ENCODE measurements at regions not wholly inside any gene's neighbourhood (a gene's known extent, or its start where the extent isn't known, plus 50 kb on each side); places are given as distances from the start of the nearest gene placed in this dataset.
"Not testable (repeated sequence)": the region's sequence is repeated elsewhere in the genome, so short reads cannot be mapped to it uniquely, and the experiment has no call there.

DNA sequence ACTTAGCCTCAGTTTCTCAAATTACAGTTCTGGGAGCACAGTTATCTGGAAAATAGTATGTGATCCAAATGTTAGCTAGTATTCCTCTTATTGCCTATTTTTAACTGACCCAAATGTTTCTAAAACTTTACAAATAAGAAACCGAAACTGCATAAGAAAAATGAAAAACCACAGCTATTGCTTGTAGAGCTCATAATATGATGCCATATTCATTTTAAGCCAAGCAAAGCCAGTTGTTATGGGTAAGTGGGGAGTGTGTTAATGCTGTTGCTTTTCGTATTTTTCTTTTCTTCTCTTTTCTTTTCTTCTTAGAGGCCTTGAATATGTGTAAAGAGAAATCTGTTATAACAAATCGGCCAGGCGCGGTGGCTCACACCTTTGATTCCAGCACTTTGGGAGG is 447.4 kb upstream of the TUSC1 start:
- Histone ChIP-seq H3K4me3 (ENCODE audit: insufficient read depth, low read length) (no peak overlapping the region), H3K4me2 (ENCODE audit: insufficient read depth, low read length) (no peak overlapping the region), H3K27ac (ENCODE audit: low read depth, low read length) (no peak overlapping the region), H3K27me3 (ENCODE audit: insufficient read depth, low read length) (no peaks in the 10 kb centered on the region), H3K9me3 (ENCODE audit: low read depth, low read length) (peaks cover 2% of the 10 kb centered on the region), H3K79me2 (ENCODE audit: insufficient read depth, low read length) (no peaks in the 10 kb centered on the region), H3K4me1 (ENCODE audit: insufficient read depth, low read length) (no peaks in the 10 kb centered on the region), H3K36me3 (ENCODE audit: insufficient read depth, low read length) (no peaks in the 10 kb centered on the region), H4K20me1 (ENCODE audit: insufficient read depth, low read length) (no peaks in the 10 kb centered on the region), H2AFZ (ENCODE audit: low read length) (no peak overlapping the region)
- DNase-seq (ENCODE audit: insufficient read length, low spot score, missing footprints): no peak
- TF ChIP-seq, protein P1, sequence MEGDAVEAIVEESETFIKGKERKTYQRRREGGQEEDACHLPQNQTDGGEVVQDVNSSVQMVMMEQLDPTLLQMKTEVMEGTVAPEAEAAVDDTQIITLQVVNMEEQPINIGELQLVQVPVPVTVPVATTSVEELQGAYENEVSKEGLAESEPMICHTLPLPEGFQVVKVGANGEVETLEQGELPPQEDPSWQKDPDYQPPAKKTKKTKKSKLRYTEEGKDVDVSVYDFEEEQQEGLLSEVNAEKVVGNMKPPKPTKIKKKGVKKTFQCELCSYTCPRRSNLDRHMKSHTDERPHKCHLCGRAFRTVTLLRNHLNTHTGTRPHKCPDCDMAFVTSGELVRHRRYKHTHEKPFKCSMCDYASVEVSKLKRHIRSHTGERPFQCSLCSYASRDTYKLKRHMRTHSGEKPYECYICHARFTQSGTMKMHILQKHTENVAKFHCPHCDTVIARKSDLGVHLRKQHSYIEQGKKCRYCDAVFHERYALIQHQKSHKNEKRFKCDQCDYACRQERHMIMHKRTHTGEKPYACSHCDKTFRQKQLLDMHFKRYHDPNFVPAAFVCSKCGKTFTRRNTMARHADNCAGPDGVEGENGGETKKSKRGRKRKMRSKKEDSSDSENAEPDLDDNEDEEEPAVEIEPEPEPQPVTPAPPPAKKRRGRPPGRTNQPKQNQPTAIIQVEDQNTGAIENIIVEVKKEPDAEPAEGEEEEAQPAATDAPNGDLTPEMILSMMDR (IDR thresholded peaks at IDR 0.05; ENCODE audit: extremely low read depth, low read depth, low read length): no peak

DNA sequence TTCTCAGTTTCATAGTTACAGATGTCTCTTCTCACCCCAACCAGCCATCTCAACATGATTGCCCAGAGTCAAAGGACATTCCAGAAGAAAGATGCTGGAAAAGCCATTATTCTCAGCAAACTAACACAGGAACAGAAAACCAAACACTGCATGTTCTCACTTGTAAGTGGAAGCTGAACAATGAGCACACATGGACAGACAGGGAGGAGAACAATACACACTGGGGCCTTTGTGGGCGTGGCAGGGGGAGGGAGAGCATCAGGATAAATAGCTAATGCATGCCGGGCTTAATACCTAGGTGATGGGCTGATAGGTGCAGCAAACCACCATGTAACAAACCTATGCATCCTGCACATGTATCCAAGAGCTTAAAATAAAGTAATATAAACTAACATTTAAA is 437.8 kb upstream of the TUSC1 start:
- not testable (repeated sequence) for H3K27ac ChIP-seq (ENCODE audit: low read depth, low read length); H2AFZ ChIP-seq (ENCODE audit: low read length); DNase-seq (ENCODE audit: insufficient read length, low spot score, missing footprints); H4K20me1 ChIP-seq (ENCODE audit: insufficient read depth, low read length); H3K27me3 ChIP-seq (ENCODE audit: insufficient read depth, low read length); H3K4me1 ChIP-seq (ENCODE audit: insufficient read depth, low read length); H3K36me3 ChIP-seq (ENCODE audit: insufficient read depth, low read length); H3K4me3 ChIP-seq (ENCODE audit: insufficient read depth, low read length); H3K9me3 ChIP-seq (ENCODE audit: low read depth, low read length); H3K4me2 ChIP-seq (ENCODE audit: insufficient read depth, low read length); H3K79me2 ChIP-seq (ENCODE audit: insufficient read depth, low read length)

DNA sequence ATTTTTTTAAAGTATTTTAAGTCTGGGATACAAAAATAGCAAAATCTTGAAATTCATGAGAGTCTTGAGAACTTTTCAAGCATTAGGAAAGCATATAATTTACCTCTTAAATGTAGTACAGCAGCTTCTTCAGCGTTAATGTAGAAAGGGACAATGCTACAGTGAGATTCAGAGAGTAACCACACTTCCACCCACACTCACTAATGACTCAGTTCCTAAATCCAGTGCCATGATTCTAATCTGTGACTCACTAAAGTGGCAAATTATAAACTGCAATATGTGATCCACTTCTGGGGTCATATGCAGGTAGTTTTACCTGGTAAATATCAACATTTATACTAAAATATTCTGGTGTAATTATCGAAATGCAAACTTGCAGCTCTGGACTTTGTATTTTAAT is 434.5 kb upstream of the TUSC1 start:
- Histone ChIP-seq H3K4me1 (ENCODE audit: insufficient read depth, low read length) (no peaks in the 10 kb centered on the region), H2AFZ (ENCODE audit: low read length) (no peak overlapping the region), H3K4me3 (ENCODE audit: insufficient read depth, low read length) (no peak overlapping the region), H3K27ac (ENCODE audit: low read depth, low read length) (no peak overlapping the region), H3K79me2 (ENCODE audit: insufficient read depth, low read length) (no peaks in the 10 kb centered on the region), H3K4me2 (ENCODE audit: insufficient read depth, low read length) (no peak overlapping the region), H3K9me3 (ENCODE audit: low read depth, low read length) (peaks cover 2% of the 10 kb centered on the region), H3K36me3 (ENCODE audit: insufficient read depth, low read length) (no peaks in the 10 kb centered on the region), H3K27me3 (ENCODE audit: insufficient read depth, low read length) (no peaks in the 10 kb centered on the region), H4K20me1 (ENCODE audit: insufficient read depth, low read length) (no peaks in the 10 kb centered on the region)
- no peak for DNase-seq (ENCODE audit: insufficient read length, low spot score, missing footprints)
- TF ChIP-seq, protein P1 (IDR thresholded peaks at IDR 0.05; ENCODE audit: extremely low read depth, low read depth, low read length): no peak

DNA sequence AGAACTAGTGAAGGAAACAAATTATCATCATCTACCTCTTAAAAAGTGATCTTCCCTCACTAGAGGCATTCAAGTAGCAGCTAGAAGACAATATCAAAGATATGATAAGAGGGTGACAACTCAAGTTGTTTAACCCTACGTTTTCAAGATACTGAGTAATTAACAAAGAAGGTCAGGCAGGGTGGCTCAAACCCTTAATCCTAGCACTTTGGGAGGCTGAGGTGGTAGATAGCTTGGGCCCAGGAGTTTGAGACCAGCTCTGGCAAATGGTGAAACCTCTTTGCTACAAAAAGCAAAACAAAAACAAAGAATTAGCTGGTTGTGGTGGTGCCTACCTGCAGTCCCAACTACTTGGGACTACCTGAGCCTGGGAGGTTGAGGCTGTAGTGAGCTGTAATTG is 408.2 kb upstream of the TUSC1 start:
- no peaks in the 10 kb centered on the region for H3K79me2 ChIP-seq (ENCODE audit: insufficient read depth, low read length)
- H3K9me3 ChIP-seq (ENCODE audit: low read depth, low read length): no peaks in the 10 kb centered on the region
- TF ChIP-seq, protein P1 (IDR thresholded peaks at IDR 0.05; ENCODE audit: extremely low read depth, low read depth, low read length): no peak
- H4K20me1 ChIP-seq (ENCODE audit: insufficient read depth, low read length): no peaks in the 10 kb centered on the region
- no peak overlapping the region for H3K4me3 ChIP-seq (ENCODE audit: insufficient read depth, low read length)
- no peak overlapping the region for H2AFZ ChIP-seq (ENCODE audit: low read length)
- H3K4me2 ChIP-seq (ENCODE audit: insufficient read depth, low read length): no peak overlapping the region
- no peak for DNase-seq (ENCODE audit: insufficient read length, low spot score, missing footprints)
- H3K27me3 ChIP-seq (ENCODE audit: insufficient read depth, low read length): no peaks in the 10 kb centered on the region
- H3K36me3 ChIP-seq (ENCODE audit: insufficient read depth, low read length): no peaks in the 10 kb centered on the region
- H3K27ac ChIP-seq (ENCODE audit: low read depth, low read length): no peak overlapping the region
- no peaks in the 10 kb centered on the region for H3K4me1 ChIP-seq (ENCODE audit: insufficient read depth, low read length)

DNA sequence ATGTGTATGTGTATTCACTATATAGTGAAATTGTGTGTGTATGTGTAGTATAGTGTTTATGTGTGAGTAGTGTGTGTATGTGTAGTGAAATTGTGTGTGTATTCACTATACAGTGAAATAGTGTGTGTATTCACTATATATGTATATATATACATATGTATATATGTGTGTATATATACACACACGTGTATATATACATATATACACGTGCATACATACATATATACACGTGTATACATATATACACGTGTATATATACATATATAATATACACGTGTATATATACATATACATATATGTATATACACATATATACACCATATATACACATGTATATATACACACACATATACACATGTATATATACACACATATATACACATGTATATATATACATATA is 403.6 kb upstream of the TUSC1 start:
- Histone ChIP-seq H3K4me1 (ENCODE audit: insufficient read depth, low read length) (no peaks in the 10 kb centered on the region), H3K9me3 (ENCODE audit: low read depth, low read length) (no peaks in the 10 kb centered on the region), H3K79me2 (ENCODE audit: insufficient read depth, low read length) (no peaks in the 10 kb centered on the region), H3K4me3 (ENCODE audit: insufficient read depth, low read length) (no peak overlapping the region), H3K27ac (ENCODE audit: low read depth, low read length) (no peak overlapping the region), H3K27me3 (ENCODE audit: insufficient read depth, low read length) (no peaks in the 10 kb centered on the region), H2AFZ (ENCODE audit: low read length) (no peak overlapping the region), H3K36me3 (ENCODE audit: insufficient read depth, low read length) (no peaks in the 10 kb centered on the region), H3K4me2 (ENCODE audit: insufficient read depth, low read length) (no peak overlapping the region), H4K20me1 (ENCODE audit: insufficient read depth, low read length) (no peaks in the 10 kb centered on the region)
- TF ChIP-seq, protein P1 (IDR thresholded peaks at IDR 0.05; ENCODE audit: extremely low read depth, low read depth, low read length): no peak
- no peak for DNase-seq (ENCODE audit: insufficient read length, low spot score, missing footprints)

Measured in osteoblast (primary cell).